Sigmoid colon (tissue), 4 donors: ENCODE measurements at regions not wholly inside any gene's neighbourhood (a gene's known extent, or its start where the extent isn't known, plus 50 kb on each side); places are given as distances from the start of the nearest gene placed in this dataset.

Source experiments
- CTCF ChIP-seq, 4 experiments: fragments of 450-650 bp in 3 of 4; fragments of 200-600 bp in 1 of 4; IDR thresholded peaks; one replicate each; pipeline ENCODE4 v1.5.1; 2016 to 2019; ENCODE audit warnings: antibody characterized with exemption in 4 of 4, mild to moderate bottlenecking in 3 of 4, moderate library complexity in 2 of 4
- EP300 ChIP-seq, 4 donors: sonication (generic); formaldehyde crosslinking; IDR thresholded peaks; one replicate each; pipeline ENCODE4 v1.6.1; 2017; ENCODE audit warnings: antibody characterized with exemption in 4 of 4
- POLR2A ChIP-seq, 2 donors: fragments of 450-650 bp; IDR thresholded peaks; one replicate each; pipeline ENCODE4 v1.6.1; 2016; ENCODE audit warnings: antibody characterized with exemption in 2 of 2, mild to moderate bottlenecking in 2 of 2, moderate library complexity in 2 of 2
- POLR2AphosphoS5 ChIP-seq, 4 donors: sonication (generic); formaldehyde crosslinking; IDR thresholded peaks; one replicate each; pipeline ENCODE4 v1.6.1; 2017; ENCODE audit warnings: antibody characterized with exemption in 4 of 4

GRCh38 chr9:16272776-16273175, 597.7 kb downstream of the BNC2 start:
- TF ChIP-seq POLR2A (IDR thresholded peaks at IDR 0.05): no peak
- no peak for TF ChIP-seq CTCF (IDR thresholded peaks at IDR 0.05)
- no peak for TF ChIP-seq EP300 (IDR thresholded peaks at IDR 0.05)
- no peak for TF ChIP-seq POLR2AphosphoS5 (IDR thresholded peaks at IDR 0.05)
